Esophagus muscularis mucosa (tissue), 4 donors: ENCODE measurements at regions not wholly inside any gene's neighbourhood (a gene's known extent, or its start where the extent isn't known, plus 50 kb on each side); places are given as distances from the start of the nearest gene placed in this dataset.

Experiments used
- DNase-seq: peaks from one replicate; pipeline ENCODE4 v3.0.0-alpha.2; 2017; ENCODE audit errors: extremely low spot score
- H3K27ac ChIP-seq, 4 donors: fragments of 200-600 bp; sonication (generic); replicated peaks in 1 of 4; 1 replicate in 3 of 4; 2 replicates in 1 of 4; pipeline ENCODE4 v1.5.1; 2016 to 2019; ENCODE audit warnings: mild to moderate bottlenecking in 1 of 4
- H3K27me3 ChIP-seq, 4 donors: fragments of 200-600 bp; sonication (generic); one replicate each; pipeline versions ENCODE4 v1.5.1 to v1.6.0; 2016 to 2019
- H3K36me3 ChIP-seq, 4 donors: fragments of 200-600 bp; sonication (generic); one replicate each; pipeline ENCODE4 v1.5.1; 2016 to 2019
- H3K4me1 ChIP-seq, 4 donors: fragments of 200-600 bp; sonication (generic); one replicate each; pipeline ENCODE4 v1.5.1; 2016 to 2019
- H3K4me3 ChIP-seq, 4 donors: fragments of 200-600 bp; sonication (generic); 1 replicate in 2 of 4; 2 replicates in 2 of 4; pipeline ENCODE4 v1.5.1; 2016 to 2019; ENCODE audit warnings: mild to moderate bottlenecking in 4 of 4, moderate library complexity in 1 of 4
- H3K9me3 ChIP-seq, 4 donors: fragments of 200-600 bp; sonication (generic); 1 replicate in 3 of 4; 2 replicates in 1 of 4; pipeline ENCODE4 v1.5.1; 2016 to 2019
- EP300 ChIP-seq: sonication (generic); formaldehyde crosslinking; IDR thresholded peaks from one replicate; pipeline ENCODE4 v1.6.1; 2017; ENCODE audit warnings: antibody characterized with exemption
- POLR2A ChIP-seq: fragments of 450-650 bp; IDR thresholded peaks from one replicate; pipeline ENCODE4 v1.6.1; 2017; ENCODE audit warnings: antibody characterized with exemption, moderate library complexity, mild to moderate bottlenecking, low read depth
- POLR2AphosphoS5 ChIP-seq, 2 donors: sonication (generic); formaldehyde crosslinking; IDR thresholded peaks; one replicate each; pipeline ENCODE4 v1.6.1; 2017; ENCODE audit warnings: antibody characterized with exemption in 2 of 2
- WGBS: methylation state at CpG from one replicate; pipeline ENCODE4 v1.1.5; 2018; 5-methylcytosine and 5-hydroxymethylcytosine counted together
- intact Hi-C: fragments of 100-400 bp; cut with DNase I; formaldehyde crosslinking; loops from one replicate; pipeline ENCODE4 v1.15.1; 2023
- TF ChIP-seq, protein P1 (sequence below), 3 experiments: fragments of 200-600 bp in 2 of 3; fragments of 450-650 bp in 1 of 3; sonication (generic) in 2 of 3; IDR thresholded peaks; one replicate each; pipeline ENCODE4 v1.5.1; 2017 to 2019; ENCODE audit warnings: antibody characterized with exemption in 3 of 3, mild to moderate bottlenecking in 2 of 3, moderate library complexity in 1 of 3

DNA sequence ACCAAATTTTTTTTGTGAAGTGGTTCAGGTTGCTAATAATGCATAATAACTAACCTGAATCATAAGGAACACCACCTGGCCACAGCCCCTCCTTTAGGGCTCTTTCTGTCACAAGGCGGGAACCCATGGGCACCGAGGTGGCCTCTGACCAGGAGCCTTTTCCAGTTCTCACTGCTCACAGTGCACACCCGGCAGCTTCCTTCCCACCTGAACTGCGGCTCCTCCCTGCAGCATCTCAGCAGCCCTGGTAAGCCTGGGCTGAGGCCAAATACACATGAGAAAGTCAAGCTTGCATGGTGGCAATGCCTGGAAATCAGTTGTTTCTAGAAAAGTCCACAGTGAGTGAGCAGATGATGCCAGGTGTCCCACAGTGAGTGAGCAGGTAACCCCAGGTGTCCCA, 77.6 kb upstream of the SNTG2 start:
- intact Hi-C loops, result no loop called here
- no peaks in the 10 kb centered on the region for H3K36me3 ChIP-seq
- H3K27ac ChIP-seq, result no peak overlapping the region
- H3K27me3 ChIP-seq, result peaks cover 0 to 54% (median 3%) of the 10 kb centered on the region in 4 donors
- no peak for TF ChIP-seq EP300
- TF ChIP-seq, protein P1, sequence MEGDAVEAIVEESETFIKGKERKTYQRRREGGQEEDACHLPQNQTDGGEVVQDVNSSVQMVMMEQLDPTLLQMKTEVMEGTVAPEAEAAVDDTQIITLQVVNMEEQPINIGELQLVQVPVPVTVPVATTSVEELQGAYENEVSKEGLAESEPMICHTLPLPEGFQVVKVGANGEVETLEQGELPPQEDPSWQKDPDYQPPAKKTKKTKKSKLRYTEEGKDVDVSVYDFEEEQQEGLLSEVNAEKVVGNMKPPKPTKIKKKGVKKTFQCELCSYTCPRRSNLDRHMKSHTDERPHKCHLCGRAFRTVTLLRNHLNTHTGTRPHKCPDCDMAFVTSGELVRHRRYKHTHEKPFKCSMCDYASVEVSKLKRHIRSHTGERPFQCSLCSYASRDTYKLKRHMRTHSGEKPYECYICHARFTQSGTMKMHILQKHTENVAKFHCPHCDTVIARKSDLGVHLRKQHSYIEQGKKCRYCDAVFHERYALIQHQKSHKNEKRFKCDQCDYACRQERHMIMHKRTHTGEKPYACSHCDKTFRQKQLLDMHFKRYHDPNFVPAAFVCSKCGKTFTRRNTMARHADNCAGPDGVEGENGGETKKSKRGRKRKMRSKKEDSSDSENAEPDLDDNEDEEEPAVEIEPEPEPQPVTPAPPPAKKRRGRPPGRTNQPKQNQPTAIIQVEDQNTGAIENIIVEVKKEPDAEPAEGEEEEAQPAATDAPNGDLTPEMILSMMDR (IDR thresholded peaks at IDR 0.05), result no peak
- TF ChIP-seq POLR2A, result no peak
- TF ChIP-seq POLR2AphosphoS5 (IDR thresholded peaks at IDR 0.05), result no peak
- H3K9me3 ChIP-seq, result no peaks in the 10 kb centered on the region
- H3K4me1 ChIP-seq, result no peaks in the 10 kb centered on the region
- H3K4me3 ChIP-seq, result no peak overlapping the region
- no peak for DNase-seq
- WGBS, result 78% methylated on average over 4 of the region's 4 CpGs

DNA sequence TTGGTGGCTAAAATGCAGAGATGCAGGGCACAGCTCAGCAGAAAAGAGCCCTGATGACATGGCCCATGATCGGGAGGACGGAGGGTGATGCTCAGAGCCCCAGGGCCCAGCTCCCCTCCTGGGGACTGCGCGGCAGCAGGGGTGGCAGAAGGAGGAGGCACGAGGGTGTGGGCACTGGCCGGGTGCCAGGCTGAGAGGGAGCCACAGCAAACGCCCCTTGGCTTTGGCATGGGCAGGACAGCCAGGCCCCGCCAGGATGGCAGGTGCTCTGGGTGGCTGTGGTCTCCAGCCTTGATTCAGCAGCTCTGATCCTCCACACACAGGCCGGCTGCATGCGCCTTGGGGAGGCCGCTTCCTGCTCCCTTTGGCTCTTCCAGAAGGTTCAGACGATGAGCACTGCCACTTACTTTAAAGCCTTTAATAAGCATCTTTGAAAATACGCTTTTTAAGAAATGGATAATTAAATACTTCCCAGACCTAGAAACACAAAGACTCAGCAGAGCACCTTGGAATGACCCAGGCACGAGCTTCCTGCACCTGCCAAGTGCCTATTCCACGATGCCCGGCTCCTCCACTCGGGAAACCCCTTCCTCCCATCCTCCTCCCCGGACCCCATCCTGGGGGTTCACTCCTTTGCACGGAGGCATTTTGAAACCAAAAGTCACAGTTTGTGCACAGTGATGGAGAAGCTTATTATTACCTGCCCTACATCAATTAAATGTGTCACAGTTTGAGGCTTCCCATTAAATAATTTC, 78.5 kb upstream of the SNTG2 start:
- intact Hi-C loops, result no loop called here
- peaks cover 0 to 60% (median 3%) of the 10 kb centered on the region in 4 donors for H3K27me3 ChIP-seq
- H3K4me1 ChIP-seq, result no peaks in the 10 kb centered on the region
- no peak overlapping the region for H3K4me3 ChIP-seq
- DNase-seq, result no peak
- WGBS, result 81% methylated on average over 15 of the region's 19 CpGs
- H3K9me3 ChIP-seq, result no peaks in the 10 kb centered on the region
- TF ChIP-seq EP300 (no peak), POLR2AphosphoS5 (IDR thresholded peaks at IDR 0.05) (no peak), POLR2A (no peak)
- TF ChIP-seq, protein P1 (IDR thresholded peaks at IDR 0.05), result no peak
- no peak overlapping the region for H3K27ac ChIP-seq
- no peaks in the 10 kb centered on the region for H3K36me3 ChIP-seq

GRCh38 chr2:871175-871727, 79.4 kb upstream of the SNTG2 start:
- WGBS, result 87% methylated on average over 16 of the region's 24 CpGs
- no peak for DNase-seq
- no peak for TF ChIP-seq EP300
- TF ChIP-seq POLR2AphosphoS5 (IDR thresholded peaks at IDR 0.05), result no peak
- TF ChIP-seq, protein P1 (IDR thresholded peaks at IDR 0.05), result no peak
- no peak for TF ChIP-seq POLR2A
- H3K27me3 ChIP-seq, result peaks cover 0 to 68% (median 3%) of the 10 kb centered on the region in 4 donors
- intact Hi-C loops, result no loop called here
- no peak overlapping the region for H3K4me3 ChIP-seq
- no peak overlapping the region for H3K27ac ChIP-seq
- no peaks in the 10 kb centered on the region for H3K36me3 ChIP-seq
- H3K4me1 ChIP-seq, result no peaks in the 10 kb centered on the region
- H3K9me3 ChIP-seq, result no peaks in the 10 kb centered on the region

DNA sequence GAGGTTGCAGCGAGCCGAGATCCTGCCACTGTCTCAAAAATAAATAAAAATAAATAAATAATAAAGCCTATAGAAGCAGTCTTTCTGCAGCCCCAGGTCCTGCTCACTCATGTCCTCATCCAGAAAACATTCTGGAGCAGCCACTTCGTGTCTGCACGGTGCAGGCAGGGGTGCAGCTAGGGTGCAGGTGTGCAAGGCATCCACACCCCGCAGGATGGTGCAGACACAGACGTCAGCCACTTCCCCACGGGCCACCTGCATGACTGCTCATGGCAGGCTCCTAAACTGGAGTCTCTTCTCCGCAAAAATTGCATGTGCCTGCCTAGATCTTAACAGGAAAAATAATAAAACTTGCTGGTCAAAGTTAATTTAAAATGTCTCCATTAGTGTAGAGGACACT, 80.2 kb upstream of the SNTG2 start:
- TF ChIP-seq POLR2A (no peak), EP300 (no peak), POLR2AphosphoS5 (IDR thresholded peaks at IDR 0.05) (no peak)
- TF ChIP-seq, protein P1 (IDR thresholded peaks at IDR 0.05), result no peak
- WGBS, result 80% methylated on average over 8 of the region's 8 CpGs
- H3K36me3 ChIP-seq, result no peaks in the 10 kb centered on the region
- peaks cover 0 to 70% (median 3%) of the 10 kb centered on the region in 4 donors for H3K27me3 ChIP-seq
- no peaks in the 10 kb centered on the region for H3K4me1 ChIP-seq
- no peak for DNase-seq
- no peak overlapping the region for H3K27ac ChIP-seq
- H3K4me3 ChIP-seq, result no peak overlapping the region
- intact Hi-C loops, result no loop called here
- no peaks in the 10 kb centered on the region for H3K9me3 ChIP-seq
